G401 (cell line): ENCODE measurements at regions not wholly inside any gene's neighbourhood (a gene's known extent, or its start where the extent isn't known, plus 50 kb on each side); places are given as distances from the start of the nearest gene placed in this dataset.
A peak's percentile ranks its signal among the peaks of the same experiment; 100 is the strongest.

ENCODE experiments used
- DNase-seq: peaks from one replicate; pipeline ENCODE4 v3.0.0-alpha.2; 2015; ENCODE audit warnings: low spot score
- in situ Hi-C: cut with HindIII; loops from 2 replicates; pipeline ENCODE4 v1.10.0; 2016; ENCODE audit warnings: low sequenced_read_pairs, mixed read lengths

- DNase-seq, result no peak
- in situ Hi-C loops, result no loop called here
Observed at GRCh38 chr6:163718537-163718936, 304.0 kb downstream of the QKI start.

- no peak for DNase-seq
- in situ Hi-C loops, result no loop called here
Observed at GRCh38 chr6:163717106-163717764, 302.7 kb downstream of the QKI start.

- DNase-seq, result no peak
- in situ Hi-C loops, result no loop called here
Observed at GRCh38 chr6:163716690-163717089, 302.2 kb downstream of the QKI start.

GRCh38 chr6:163715846-163716245 lies 301.3 kb downstream of the QKI start:
- no peak for DNase-seq
- in situ Hi-C loops, result no loop called here

GRCh38 chr6:163714179-163714578 lies 299.7 kb downstream of the QKI start:
- in situ Hi-C loops, result no loop called here
- no peak for DNase-seq

- in situ Hi-C loops, result no loop called here
- no peak for DNase-seq
Observed at GRCh38 chr6:163712981-163713380, 298.5 kb downstream of the QKI start.

GRCh38 chr6:163712566-163712961 lies 298.0 kb downstream of the QKI start:
- in situ Hi-C loops, result no loop called here
- DNase-seq, result no peak

GRCh38 chr6:163711615-163712565 lies 297.4 kb downstream of the QKI start:
- in situ Hi-C loops, result no loop called here
- peak; percentile 15 for DNase-seq

GRCh38 chr6:163710532-163711470 lies 296.3 kb downstream of the QKI start:
- in situ Hi-C loops, result no loop called here

GRCh38 chr6:163709693-163710092 lies 295.2 kb downstream of the QKI start:
- in situ Hi-C loops, result no loop called here
- DNase-seq, result no peak

More at GRCh38 chr6:163710532-163711470, 296.3 kb downstream of the QKI start:
- no peak for DNase-seq

GRCh38 chr6:163709255-163709654 lies 294.7 kb downstream of the QKI start:
- no peak for DNase-seq

GRCh38 chr6:163708466-163708865 lies 293.9 kb downstream of the QKI start:
- in situ Hi-C loops, result no loop called here
- DNase-seq, result no peak

More at GRCh38 chr6:163709255-163709654, 294.7 kb downstream of the QKI start:
- in situ Hi-C loops, result no loop called here

- DNase-seq, result no peak
- in situ Hi-C loops, result no loop called here
Observed at GRCh38 chr6:163707387-163708355, 293.2 kb downstream of the QKI start.

- in situ Hi-C loops, result no loop called here
- DNase-seq, result no peak
Observed at GRCh38 chr6:163706500-163707087, 292.1 kb downstream of the QKI start.

- in situ Hi-C loops, result no loop called here
- DNase-seq, result no peak
Observed at GRCh38 chr6:163705923-163706322, 291.4 kb downstream of the QKI start.

- DNase-seq, result no peak
- in situ Hi-C loops, result no loop called here
Observed at GRCh38 chr6:163702736-163703135, 288.2 kb downstream of the QKI start.

- in situ Hi-C loops, result no loop called here
- no peak for DNase-seq
Observed at GRCh38 chr6:163701762-163702161, 287.2 kb downstream of the QKI start.

- DNase-seq, result no peak
- in situ Hi-C loops, result no loop called here
Observed at GRCh38 chr6:163698086-163698485, 283.6 kb downstream of the QKI start.
